NCI-H2107 (cell line): ENCODE measurements at regions not wholly inside any gene's neighbourhood (a gene's known extent, or its start where the extent isn't known, plus 50 kb on each side); places are given as distances from the start of the nearest gene placed in this dataset.
"Not testable (repeated sequence)": the region's sequence is repeated elsewhere in the genome, so short reads cannot be mapped to it uniquely, and the experiment has no call there.

Source experiments
- DNase-seq: peaks from one replicate; lab custom pipeline; 2025; lab: John Stamatoyannopoulos, UW

GRCh38 chr4:108458681-108459080 is 161.7 kb upstream of the RPL34 start:
- DNase-seq = no peak

GRCh38 chr4:108454227-108454626 is 166.1 kb upstream of the RPL34 start:
- no peak for DNase-seq

- no peak for DNase-seq
These were observed 167.0 kb upstream of the RPL34 start for GRCh38 chr4:108453366-108453765.

GRCh38 chr4:108450236-108450898 is 170.0 kb upstream of the RPL34 start:
- DNase-seq = no peak

GRCh38 chr4:108449129-108449528 is 171.2 kb upstream of the RPL34 start:
- DNase-seq = no peak

- DNase-seq = no peak
These were observed 173.8 kb upstream of the RPL34 start for GRCh38 chr4:108446556-108446955.

GRCh38 chr4:108445716-108446115 is 174.7 kb upstream of the RPL34 start:
- DNase-seq = no peak

GRCh38 chr4:108443585-108443984 is 176.8 kb upstream of the RPL34 start:
- no peak for DNase-seq

GRCh38 chr4:108433832-108434231 is 186.5 kb upstream of the RPL34 start:
- no peak for DNase-seq

GRCh38 chr4:108433394-108433793 is 187.0 kb upstream of the RPL34 start:
- not testable (repeated sequence) for DNase-seq

GRCh38 chr4:108432418-108432817 is 188.0 kb upstream of the RPL34 start:
- DNase-seq = no peak

- DNase-seq = no peak
These were observed 188.4 kb upstream of the RPL34 start for GRCh38 chr4:108431986-108432385.

GRCh38 chr4:108430921-108431320 is 189.5 kb upstream of the RPL34 start:
- no peak for DNase-seq

- DNase-seq = no peak
These were observed 190.7 kb upstream of the RPL34 start for GRCh38 chr4:108429662-108430061.

- DNase-seq = no peak
These were observed 191.5 kb upstream of the RPL34 start for GRCh38 chr4:108428923-108429322.

GRCh38 chr4:108427946-108428485 is 192.4 kb upstream of the RPL34 start:
- DNase-seq = no peak

- DNase-seq = no peak
These were observed 193.9 kb upstream of the RPL34 start for GRCh38 chr4:108426493-108426892.

GRCh38 chr4:108425988-108426387 is 194.4 kb upstream of the RPL34 start:
- no peak for DNase-seq

- DNase-seq = no peak
These were observed 202.5 kb upstream of the RPL34 start for GRCh38 chr4:108417923-108418322.

GRCh38 chr4:108416831-108417230 is 203.5 kb upstream of the RPL34 start:
- no peak for DNase-seq

GRCh38 chr4:108415389-108415788 is 205.0 kb upstream of the RPL34 start:
- DNase-seq = no peak

GRCh38 chr4:108411836-108412235 is 208.5 kb upstream of the RPL34 start:
- no peak for DNase-seq

- not testable (repeated sequence) for DNase-seq
These were observed 210.7 kb upstream of the RPL34 start for GRCh38 chr4:108409691-108410090.

- no peak for DNase-seq
These were observed 214.8 kb upstream of the RPL34 start for GRCh38 chr4:108405586-108405985.
